Large intestine (tissue), 3 donors: ENCODE measurements at regions not wholly inside any gene's neighbourhood (a gene's known extent, or its start where the extent isn't known, plus 50 kb on each side); places are given as distances from the start of the nearest gene placed in this dataset.

Experiments
- DNase-seq, 2 donors: peaks; one replicate each; pipeline versions ENCODE4 v3.0.0 to v3.0.0-alpha.2; 2013
- H3K27ac ChIP-seq: one replicate; pipeline ENCODE4 v1.5.1; 2013; ENCODE audit warnings: low read length
- H3K27me3 ChIP-seq: 2 replicates; pipeline ENCODE4 v1.6.1; 2013; ENCODE audit warnings: low read length; ENCODE audit not compliant: control insufficient read depth, insufficient read depth
- H3K36me3 ChIP-seq: 2 replicates; pipeline ENCODE4 v1.6.1; 2013; ENCODE audit warnings: low read length; ENCODE audit not compliant: control insufficient read depth, insufficient read depth
- H3K4me1 ChIP-seq: one replicate; pipeline ENCODE4 v1.6.1; 2013; ENCODE audit warnings: low read length; ENCODE audit not compliant: control insufficient read depth, insufficient read depth
- H3K4me3 ChIP-seq: one replicate; pipeline ENCODE4 v1.5.1; 2013; ENCODE audit warnings: low read length
- H3K9me3 ChIP-seq: one replicate; pipeline ENCODE4 v1.6.1; 2013; ENCODE audit warnings: mild to moderate bottlenecking, low read depth, low read length, moderate library complexity; ENCODE audit not compliant: control insufficient read depth
- WGBS: methylation state at CpG from one replicate; pipeline ENCODE4 v1.1.5; 2013; ENCODE audit warnings: low lambda C conversion rate; ENCODE audit not compliant: insufficient coverage; 5-methylcytosine and 5-hydroxymethylcytosine counted together

GRCh38 chr13:108018371-108018870 lies 196.9 kb downstream of the LIG4 start:
- no peak overlapping the region for H3K4me3 ChIP-seq
- no peak for DNase-seq
- H3K36me3 ChIP-seq, result no peaks in the 10 kb centered on the region
- peaks cover 6% of the 10 kb centered on the region for H3K9me3 ChIP-seq
- no peaks in the 10 kb centered on the region for H3K27me3 ChIP-seq
- no CpG with 5 or more reads among the region's 2 CpGs for WGBS
- H3K27ac ChIP-seq, result no peak overlapping the region
- no peaks in the 10 kb centered on the region for H3K4me1 ChIP-seq

DNA sequence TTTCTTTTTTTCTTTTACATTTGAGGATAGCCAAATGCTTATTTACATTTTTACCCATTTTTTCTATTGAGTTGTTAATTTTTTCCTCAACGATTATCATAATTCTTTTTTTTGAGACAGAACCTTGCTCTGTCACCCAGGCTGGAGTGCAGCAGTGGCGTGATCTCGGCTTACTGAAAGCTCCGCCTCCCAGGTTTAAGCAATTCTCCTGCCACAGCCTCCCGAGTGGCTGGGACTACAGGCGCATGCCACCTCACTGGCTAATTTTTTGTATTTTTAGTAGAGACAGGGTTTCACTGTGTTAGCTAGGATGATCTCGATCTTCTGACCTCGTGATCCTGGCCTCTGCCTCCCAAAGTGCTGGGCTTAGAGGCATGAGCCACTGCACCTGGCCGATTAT lies 208.7 kb downstream of the LIG4 start:
- Histone ChIP-seq H3K4me3 (no peak overlapping the region), H3K36me3 (no peaks in the 10 kb centered on the region), H3K4me1 (no peaks in the 10 kb centered on the region), H3K27ac (no peak overlapping the region), H3K9me3 (no peaks in the 10 kb centered on the region), H3K27me3 (no peaks in the 10 kb centered on the region)
- 100% methylated on average over 1 of the region's 9 CpGs for WGBS
- DNase-seq, result no peak

- no CpG with 5 or more reads among the region's 3 CpGs for WGBS
- no peak for DNase-seq
- H3K4me1 ChIP-seq, result no peaks in the 10 kb centered on the region
- no peaks in the 10 kb centered on the region for H3K9me3 ChIP-seq
- H3K27ac ChIP-seq, result no peak overlapping the region
- H3K27me3 ChIP-seq, result no peaks in the 10 kb centered on the region
- no peak overlapping the region for H3K4me3 ChIP-seq
- no peaks in the 10 kb centered on the region for H3K36me3 ChIP-seq
Measured at GRCh38 chr13:108005231-108005630, 210.1 kb downstream of the LIG4 start.

DNA sequence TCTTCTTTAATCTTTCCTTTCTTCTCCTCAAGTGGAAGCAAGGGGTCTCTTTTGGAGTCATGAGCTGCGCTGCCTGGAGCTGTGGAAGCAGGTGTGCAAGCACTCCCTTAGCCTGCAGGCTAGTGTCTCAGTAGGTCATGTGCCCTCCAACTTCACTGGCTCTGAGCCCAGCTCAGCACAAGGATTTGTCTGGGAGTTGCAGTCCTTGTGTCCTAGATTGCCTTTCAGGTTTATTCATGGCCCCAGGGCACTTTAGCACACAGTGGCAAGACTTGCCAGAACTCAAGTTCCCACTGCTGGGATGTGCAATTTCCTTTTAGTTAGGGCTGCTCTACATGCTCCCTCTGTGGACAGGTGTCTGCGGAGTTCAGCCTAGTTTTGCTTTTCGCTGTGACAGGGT lies 211.7 kb downstream of the LIG4 start:
- no peaks in the 10 kb centered on the region for H3K4me1 ChIP-seq
- H3K4me3 ChIP-seq, result no peak overlapping the region
- no CpG with 5 or more reads among the region's 3 CpGs for WGBS
- peak in 1 of 2 donors; percentile 19 for DNase-seq
- no peaks in the 10 kb centered on the region for H3K27me3 ChIP-seq
- H3K9me3 ChIP-seq, result no peaks in the 10 kb centered on the region
- H3K36me3 ChIP-seq, result no peaks in the 10 kb centered on the region
- no peak overlapping the region for H3K27ac ChIP-seq

DNA sequence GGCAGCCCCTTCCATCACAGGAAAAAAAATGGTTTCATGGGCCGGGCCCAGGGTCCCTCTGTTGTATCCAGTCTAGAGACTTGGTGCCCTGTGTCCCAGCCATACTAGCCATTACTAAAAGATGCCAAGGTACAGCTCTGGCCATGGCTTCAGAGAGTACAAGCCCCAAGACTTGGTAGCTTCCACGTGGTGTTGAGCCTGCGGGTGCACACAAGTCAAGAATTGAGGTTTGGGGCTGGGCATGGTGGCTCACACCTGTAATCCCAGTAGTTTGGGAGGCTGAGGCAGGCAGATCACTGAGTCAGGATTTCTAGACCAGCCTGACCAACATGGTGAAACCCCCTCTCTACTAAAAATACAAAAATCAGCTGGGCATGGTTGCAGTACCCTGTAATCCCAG lies 214.3 kb downstream of the LIG4 start:
- Histone ChIP-seq H3K36me3 (no peaks in the 10 kb centered on the region), H3K27me3 (no peaks in the 10 kb centered on the region), H3K4me3 (no peak overlapping the region), H3K27ac (no peak overlapping the region), H3K4me1 (no peaks in the 10 kb centered on the region), H3K9me3 (no peaks in the 10 kb centered on the region)
- DNase-seq, result no peak
- WGBS, result no CpG with 5 or more reads among the region's 3 CpGs

- 80% methylated on average over 2 of the region's 3 CpGs for WGBS
Measured at GRCh38 chr13:107999751-108000150, 215.6 kb downstream of the LIG4 start.

DNA sequence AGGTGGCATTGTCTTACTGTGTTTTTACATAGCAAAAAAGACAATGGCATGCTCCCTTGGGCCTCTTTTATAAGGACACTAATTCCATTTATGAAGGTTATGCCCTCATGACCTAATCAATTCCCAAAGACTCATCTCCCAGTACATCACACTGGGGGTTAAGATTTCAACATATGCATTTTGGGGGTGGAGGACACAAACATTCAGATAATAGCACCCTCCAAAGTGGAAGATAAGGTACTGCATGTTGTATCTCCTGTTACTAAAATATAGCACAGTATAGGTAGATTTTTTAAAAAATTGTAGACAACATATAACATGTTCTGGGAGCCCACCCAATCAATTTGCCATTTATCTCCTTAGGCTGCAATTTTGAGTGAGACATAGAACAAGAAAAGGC lies 221.2 kb downstream of the LIG4 start:
- Histone ChIP-seq H3K27me3 (no peaks in the 10 kb centered on the region), H3K27ac (no peak overlapping the region), H3K4me1 (no peaks in the 10 kb centered on the region), H3K36me3 (no peaks in the 10 kb centered on the region), H3K9me3 (no peaks in the 10 kb centered on the region), H3K4me3 (no peak overlapping the region)
- no peak for DNase-seq

More at GRCh38 chr13:107999751-108000150, 215.6 kb downstream of the LIG4 start:
- Histone ChIP-seq H3K4me3 (no peak overlapping the region), H3K27ac (no peak overlapping the region), H3K4me1 (no peaks in the 10 kb centered on the region), H3K27me3 (no peaks in the 10 kb centered on the region), H3K9me3 (no peaks in the 10 kb centered on the region), H3K36me3 (no peaks in the 10 kb centered on the region)
- DNase-seq, result no peak

GRCh38 chr13:107993239-107993949 lies 221.9 kb downstream of the LIG4 start:
- 100% methylated on average over 1 of the region's 4 CpGs for WGBS
- peak overlapping the region; percentile 60 for H3K27ac ChIP-seq
- peak in 1 of 2 donors; percentile 3 for DNase-seq
- no peak overlapping the region for H3K4me3 ChIP-seq
- H3K9me3 ChIP-seq, result no peaks in the 10 kb centered on the region
- H3K27me3 ChIP-seq, result no peaks in the 10 kb centered on the region
- H3K4me1 ChIP-seq, result no peaks in the 10 kb centered on the region
- H3K36me3 ChIP-seq, result no peaks in the 10 kb centered on the region

DNA sequence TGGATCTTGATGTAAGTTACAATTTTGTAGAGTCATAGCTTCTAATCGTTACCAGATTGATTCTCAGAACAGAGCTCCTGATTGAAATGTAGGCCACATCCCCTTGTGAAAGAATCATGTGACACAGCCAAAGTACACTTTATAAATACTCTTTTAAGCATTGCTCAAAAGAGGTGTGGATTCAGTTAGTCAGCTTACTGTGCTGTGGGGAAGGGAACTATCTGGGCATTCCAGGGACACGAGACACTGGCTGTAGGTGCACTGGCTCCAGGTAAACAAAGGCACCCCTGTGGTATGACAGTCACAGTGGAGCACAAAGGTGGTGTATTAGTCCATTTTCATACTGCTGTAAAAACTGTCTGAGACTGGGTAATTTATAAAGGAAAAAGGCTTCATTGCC lies 222.8 kb downstream of the LIG4 start:
- H3K4me3 ChIP-seq, result no peak overlapping the region
- no peaks in the 10 kb centered on the region for H3K36me3 ChIP-seq
- H3K9me3 ChIP-seq, result no peaks in the 10 kb centered on the region
- no peaks in the 10 kb centered on the region for H3K4me1 ChIP-seq
- H3K27ac ChIP-seq, result peak overlapping the region; percentile 60
- no peaks in the 10 kb centered on the region for H3K27me3 ChIP-seq
- WGBS, result no CpG with 5 or more reads among the region's 2 CpGs
- DNase-seq, result peak; percentile 64 to 85

DNA sequence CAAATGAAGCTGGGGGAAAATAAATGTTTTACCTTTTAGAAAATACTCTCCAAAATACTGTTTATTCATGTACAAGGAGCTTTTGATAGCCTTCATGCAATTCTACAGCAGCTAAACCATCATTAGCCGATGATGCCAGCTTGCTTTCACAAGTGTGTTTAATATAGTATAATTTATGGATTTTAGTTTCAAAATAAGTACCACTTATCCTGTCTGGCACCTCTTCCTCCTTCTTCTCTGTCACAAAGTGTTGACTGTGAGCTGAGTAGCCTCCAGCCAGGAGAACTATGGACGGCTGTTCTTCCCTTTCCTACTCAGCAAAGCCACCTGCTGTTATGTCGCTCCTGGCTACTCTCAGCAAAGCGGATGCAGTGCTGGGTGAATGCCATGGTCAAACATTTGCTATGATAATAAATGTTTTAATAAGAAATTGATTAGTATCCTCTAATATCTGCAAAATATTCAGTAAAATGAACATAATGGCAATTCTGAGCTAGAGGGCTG lies 238.2 kb downstream of the LIG4 start:
- WGBS, result 100% methylated on average over 1 of the region's 4 CpGs

DNA sequence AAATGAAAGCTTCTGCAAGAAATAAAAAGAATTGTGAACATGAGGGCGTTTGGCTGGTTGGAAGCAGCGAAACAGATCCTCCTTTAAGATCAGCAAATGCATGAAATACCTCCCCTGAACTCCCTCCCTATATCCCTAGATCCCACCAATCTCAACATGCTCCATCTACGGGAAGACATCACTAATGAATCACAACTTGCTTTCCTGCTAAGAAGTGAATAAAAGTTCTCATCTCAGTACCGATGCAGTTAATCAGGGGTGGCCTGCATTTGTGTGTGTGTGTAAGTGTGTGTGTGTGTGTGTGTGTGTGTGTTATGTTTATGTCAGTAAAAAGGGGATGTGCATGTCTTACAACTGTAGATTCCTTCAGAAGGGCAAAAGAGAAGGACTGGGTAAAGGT lies 238.7 kb downstream of the LIG4 start:
- Histone ChIP-seq H3K27me3 (no peaks in the 10 kb centered on the region), H3K9me3 (no peaks in the 10 kb centered on the region), H3K4me1 (no peaks in the 10 kb centered on the region), H3K27ac (no peak overlapping the region), H3K4me3 (no peak overlapping the region), H3K36me3 (no peaks in the 10 kb centered on the region)
- WGBS, result no CpG with 5 or more reads among the region's 4 CpGs
- DNase-seq, result no peak

More for the DNA sequence above, 238.2 kb downstream of the LIG4 start:
- H3K27ac ChIP-seq, result no peak overlapping the region
- no peaks in the 10 kb centered on the region for H3K4me1 ChIP-seq
- no peaks in the 10 kb centered on the region for H3K9me3 ChIP-seq
- H3K36me3 ChIP-seq, result no peaks in the 10 kb centered on the region
- no peak for DNase-seq
- H3K27me3 ChIP-seq, result no peaks in the 10 kb centered on the region
- no peak overlapping the region for H3K4me3 ChIP-seq
